K562 (cell line): ENCODE measurements at regions not wholly inside any gene's neighbourhood (a gene's known extent, or its start where the extent isn't known, plus 50 kb on each side); places are given as distances from the start of the nearest gene placed in this dataset.

ENCODE experiments used
- ETS1 ChIP-seq: conservative IDR thresholded peaks from 2 replicates; pipeline ENCODE4 v1.6.1; 2011; ENCODE audit warnings: low read depth, mild to moderate bottlenecking, low read length; ENCODE audit not compliant: control insufficient read depth
- FOXM1 ChIP-seq, 2 experiments: fragments of 450-650 bp in 1 of 2; sonication (generic) in 1 of 2; formaldehyde crosslinking in 1 of 2; IDR thresholded peaks; 2 replicates each; pipeline versions ENCODE4 v1.6.1 to v1.9.0; 2017 to 2022; ENCODE audit warnings: low read depth in 2 of 2, mild to moderate bottlenecking in 2 of 2, missing genetic modification reagents in 1 of 2, moderate library complexity in 1 of 2
- GTF2F1 ChIP-seq: IDR thresholded peaks from 2 replicates; pipeline ENCODE4 v1.6.1; 2011; ENCODE audit warnings: low read depth, low read length, improper control_type of control experiment
- HEY1 ChIP-seq: fragments of 250-450 bp; sonication (Bioruptor Pico); IDR thresholded peaks from 2 replicates; pipeline ENCODE4 v1.5.0; 2020; ENCODE audit warnings: mild to moderate bottlenecking, moderate library complexity, borderline replicate concordance
- MCM3 ChIP-seq: fragments of 450-650 bp; IDR thresholded peaks from 2 replicates; pipeline ENCODE4 v1.6.1; 2016
- MXI1 ChIP-seq: IDR thresholded peaks from 2 replicates; pipeline ENCODE4 v1.6.1; 2011; ENCODE audit warnings: low read depth, mild to moderate bottlenecking, improper control_type of control experiment, low read length
- POLR2A ChIP-seq: fragments of 450-650 bp; conservative IDR thresholded peaks from 2 replicates; pipeline ENCODE4 v1.6.1; 2016
- ZBTB40 ChIP-seq, 2 experiments: fragments of 450-650 bp in 1 of 2; sonication (generic) in 1 of 2; formaldehyde crosslinking in 1 of 2; IDR thresholded peaks; 2 replicates each; pipeline versions ENCODE4 v1.7.1 to v1.9.0; 2016 to 2022; ENCODE audit warnings: inconsistent platforms in 1 of 2, mild to moderate bottlenecking in 1 of 2, missing genetic modification reagents in 1 of 2
- ZNF830 ChIP-seq: fragments of 250-450 bp; sonication (Bioruptor Pico); IDR thresholded peaks from 2 replicates; pipeline ENCODE4 v1.5.0; 2021; ENCODE audit warnings: mild to moderate bottlenecking

- TF ChIP-seq HEY1 (CRISPR knock-in tag), result no peak
- no peak for TF ChIP-seq ZNF830
- TF ChIP-seq ZBTB40 (IDR thresholded peaks at IDR 0.05), result no peak
- TF ChIP-seq ZBTB40 (CRISPR knock-in tag; IDR thresholded peaks at IDR 0.05), result no peak
- TF ChIP-seq ETS1, result no peak
- TF ChIP-seq MCM3, result no peak
- TF ChIP-seq MXI1, result no peak
- no peak for TF ChIP-seq GTF2F1
- TF ChIP-seq FOXM1 (IDR thresholded peaks at IDR 0.05; ENCODE audit: low read depth), result no peak
- TF ChIP-seq FOXM1 (CRISPR knock-in tag; IDR thresholded peaks at IDR 0.05; ENCODE audit: low read depth), result no peak
- no peak for TF ChIP-seq POLR2A
Measured at GRCh38 chr5:117692606-117693005, 1118.0 kb upstream of the SEMA6A start.
